OCI-M1 (cell line): ENCODE measurements at regions not wholly inside any gene's neighbourhood (a gene's known extent, or its start where the extent isn't known, plus 50 kb on each side); places are given as distances from the start of the nearest gene placed in this dataset.
A peak's percentile ranks its signal among the peaks of the same experiment; 100 is the strongest.
"Not testable (repeated sequence)": the region's sequence is repeated elsewhere in the genome, so short reads cannot be mapped to it uniquely, and the experiment has no call there.

Experiments
- DNase-seq: peaks from one replicate; lab custom pipeline; 2025; lab: John Stamatoyannopoulos, UW

DNA sequence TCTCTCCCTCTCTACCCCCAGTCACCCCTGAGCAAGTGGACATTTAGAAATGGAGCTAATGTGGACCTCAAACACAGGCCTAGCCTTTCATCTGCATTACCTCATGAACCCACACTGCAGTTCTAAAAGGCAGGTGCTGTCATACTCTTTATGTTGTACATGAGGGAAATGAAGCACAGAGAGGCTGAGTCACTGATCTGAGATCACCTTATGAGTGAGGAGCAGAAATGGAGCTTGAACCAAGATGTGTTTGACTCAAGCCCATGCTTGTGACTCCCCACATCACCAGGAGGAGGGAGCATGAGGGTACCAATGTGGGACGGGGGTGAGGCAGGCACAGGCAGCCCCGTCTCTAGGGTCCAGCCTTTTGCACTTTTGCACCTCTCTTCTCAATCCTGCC lies 702.8 kb downstream of the PTPRU start:
- DNase-seq, result no peak

DNA sequence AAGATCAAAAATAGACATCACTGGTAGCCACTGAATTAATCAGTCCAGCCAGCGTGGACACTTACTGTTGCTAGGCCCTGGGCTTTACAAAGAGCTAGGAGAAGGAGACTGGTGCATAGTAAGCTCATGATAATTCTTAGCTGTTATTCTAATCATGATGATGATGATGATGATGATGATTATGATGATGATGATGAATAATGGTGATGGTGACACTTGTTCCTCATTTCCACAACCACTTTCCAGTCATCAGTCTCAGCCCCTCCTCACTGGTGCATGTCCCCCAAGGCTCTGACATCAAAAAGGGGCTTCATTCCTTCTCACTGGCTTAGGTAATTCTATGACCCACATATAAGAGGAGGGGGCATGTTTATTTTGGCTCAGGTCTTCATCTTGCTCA lies 701.0 kb downstream of the PTPRU start:
- no peak for DNase-seq

DNA sequence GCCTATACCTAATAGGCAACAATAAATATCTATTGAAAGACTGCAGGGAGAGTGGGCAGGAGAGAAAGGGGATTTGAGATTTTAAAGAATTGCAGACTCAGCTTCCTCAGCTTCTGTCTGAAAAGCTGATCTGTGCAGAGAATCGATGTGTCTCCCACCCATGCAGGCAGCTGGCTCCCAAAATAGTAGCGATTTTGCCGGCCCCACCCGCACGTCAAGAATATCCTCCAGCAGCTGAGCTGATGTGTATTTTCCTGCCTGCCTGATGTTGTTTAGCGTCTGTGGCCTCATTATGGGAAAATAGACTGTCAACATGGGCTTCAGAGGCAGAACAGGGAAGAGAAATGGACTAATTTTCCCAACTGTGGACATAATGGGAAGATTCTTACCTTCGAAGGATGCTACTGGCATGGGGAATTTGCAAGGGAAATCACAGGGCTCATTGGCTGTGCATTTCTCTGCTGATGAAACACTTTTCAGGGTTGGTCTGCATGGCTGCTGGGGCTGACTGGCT lies 699.8 kb downstream of the PTPRU start:
- no peak for DNase-seq

DNA sequence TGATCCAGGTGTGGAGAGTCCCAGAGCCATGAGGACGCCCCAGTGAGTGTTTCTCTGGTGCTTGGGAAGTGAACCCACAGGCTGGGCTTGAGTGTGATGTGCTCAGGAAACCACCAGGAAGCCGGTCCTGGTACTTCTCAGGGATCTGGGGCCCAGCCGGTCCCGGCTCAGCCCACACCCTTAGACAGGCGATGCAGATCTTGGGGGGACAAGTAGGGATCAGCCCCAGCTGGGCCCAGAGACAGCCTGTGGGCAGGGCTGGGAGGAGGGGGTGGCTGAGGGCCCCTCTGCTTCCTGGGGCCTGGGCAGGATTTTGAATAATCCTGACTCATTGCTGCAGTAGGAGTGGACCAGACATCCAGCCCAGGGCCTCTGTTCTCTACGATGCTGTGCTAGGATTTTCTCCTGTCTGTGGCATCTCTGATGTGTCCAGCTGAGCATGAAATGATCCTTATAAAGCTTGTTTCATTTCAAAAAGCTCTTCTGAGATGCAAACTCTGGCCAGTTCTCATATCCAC lies 698.0 kb downstream of the PTPRU start:
- DNase-seq, result no peak

GRCh38 chr1:29933067-29933466 lies 696.7 kb downstream of the PTPRU start:
- no peak for DNase-seq

DNA sequence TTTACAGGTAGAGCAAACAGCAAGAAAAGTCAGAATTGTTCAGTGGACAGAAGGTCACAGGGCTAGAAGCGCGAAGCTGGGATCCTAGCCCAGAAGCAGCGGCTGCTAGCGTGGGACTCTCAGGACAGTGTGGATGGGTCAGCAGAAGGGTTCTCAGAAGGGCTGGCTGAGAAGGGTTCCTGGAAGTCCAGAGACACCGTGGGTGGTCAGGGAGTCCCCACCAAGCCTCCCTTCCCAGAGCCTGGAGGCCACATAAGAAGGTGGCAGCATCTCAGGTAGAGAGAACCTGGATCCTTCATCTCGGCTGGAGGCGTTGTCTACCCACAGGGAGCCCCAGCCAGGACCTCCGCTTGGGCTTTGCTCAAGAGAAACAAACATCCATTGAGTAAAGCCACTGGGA lies 696.3 kb downstream of the PTPRU start:
- no peak for DNase-seq

GRCh38 chr1:29931477-29932175 lies 695.3 kb downstream of the PTPRU start:
- DNase-seq, result no peak

GRCh38 chr1:29925058-29925457 lies 688.7 kb downstream of the PTPRU start:
- no peak for DNase-seq

DNA sequence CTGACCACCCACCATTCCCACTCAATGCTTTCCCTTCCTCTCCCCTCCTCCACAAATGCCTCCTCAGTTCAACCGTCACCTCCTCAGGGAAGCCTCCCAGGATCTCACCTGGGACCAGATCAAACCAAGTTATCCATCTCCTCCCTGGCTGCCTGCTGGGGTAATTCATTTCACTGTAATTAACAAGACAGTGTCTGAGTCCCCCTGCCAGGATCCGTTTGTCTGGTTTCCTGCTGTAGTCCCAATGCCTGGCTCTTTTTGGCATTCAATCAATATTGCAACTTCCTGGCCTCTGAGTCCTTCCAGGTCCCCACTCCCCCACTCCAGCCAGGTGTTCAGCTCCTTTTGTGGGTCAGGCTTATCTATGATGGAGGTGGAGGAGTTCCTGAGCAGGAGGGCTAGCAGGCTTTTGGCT lies 687.7 kb downstream of the PTPRU start:
- no peak for DNase-seq

- no peak for DNase-seq
Observed at GRCh38 chr1:29921741-29922140, 685.4 kb downstream of the PTPRU start.

DNA sequence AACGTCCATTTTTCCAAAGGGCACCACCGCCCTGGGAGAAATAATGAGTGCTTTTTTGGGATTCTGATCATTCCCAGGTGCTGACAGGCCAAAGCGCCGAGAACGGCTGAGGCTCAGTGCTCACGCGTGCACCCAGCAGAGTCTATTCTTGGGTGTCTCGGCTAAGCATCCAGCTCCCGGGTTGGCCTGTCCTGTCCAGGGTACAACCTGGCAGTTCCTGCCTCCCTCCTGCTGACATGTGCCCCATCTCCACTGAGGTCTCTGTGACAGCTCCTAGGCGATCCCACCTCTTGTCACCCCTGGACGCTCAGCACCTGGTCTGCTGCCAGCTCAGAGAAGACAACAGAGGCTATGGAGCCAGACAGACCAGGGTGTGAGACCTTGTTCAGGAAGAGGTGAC lies 684.5 kb downstream of the PTPRU start:
- DNase-seq, result no peak

DNA sequence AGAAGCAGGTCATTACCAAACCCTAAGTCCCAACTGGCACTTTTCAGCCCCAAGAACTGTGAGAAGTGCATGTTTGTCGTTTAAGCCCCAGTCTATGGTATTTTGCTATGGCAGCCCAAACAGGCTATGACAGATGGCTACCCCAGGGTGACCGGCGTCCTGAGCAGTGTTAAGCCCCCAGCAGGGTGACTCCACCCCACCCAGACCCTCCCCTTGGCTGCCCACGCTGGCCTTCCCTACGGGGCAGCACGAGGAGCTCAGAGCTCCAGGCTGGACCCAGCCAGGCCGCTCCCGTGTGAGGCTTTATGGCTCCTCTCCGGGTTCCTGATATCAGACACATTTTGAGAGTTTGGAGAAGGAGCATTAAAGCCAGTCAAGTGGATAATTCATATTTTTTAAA lies 684.0 kb downstream of the PTPRU start:
- DNase-seq, result no peak

GRCh38 chr1:29919041-29919440 lies 682.7 kb downstream of the PTPRU start:
- not testable (repeated sequence) for DNase-seq

GRCh38 chr1:29916656-29917369 lies 680.5 kb downstream of the PTPRU start:
- DNase-seq, result no peak

DNA sequence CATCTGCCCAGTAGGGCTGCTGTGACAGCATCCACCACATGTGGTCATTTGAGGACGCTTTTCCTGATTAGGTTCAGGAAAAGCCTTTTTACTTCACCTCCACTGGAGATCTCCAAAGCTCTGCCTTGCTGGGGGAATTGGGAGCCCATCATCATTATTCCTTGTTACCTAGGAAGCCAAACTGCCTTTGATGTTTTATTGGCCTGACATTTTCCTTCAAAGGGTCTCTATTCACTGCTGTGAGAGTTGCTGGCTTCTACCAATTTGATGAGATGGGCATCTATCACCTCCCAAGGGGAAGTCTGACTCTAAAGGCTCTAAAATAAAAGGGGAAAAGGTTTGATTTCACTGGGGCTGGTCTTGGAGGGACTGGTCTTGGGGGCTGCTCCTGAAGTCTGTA lies 678.6 kb downstream of the PTPRU start:
- no peak for DNase-seq

DNA sequence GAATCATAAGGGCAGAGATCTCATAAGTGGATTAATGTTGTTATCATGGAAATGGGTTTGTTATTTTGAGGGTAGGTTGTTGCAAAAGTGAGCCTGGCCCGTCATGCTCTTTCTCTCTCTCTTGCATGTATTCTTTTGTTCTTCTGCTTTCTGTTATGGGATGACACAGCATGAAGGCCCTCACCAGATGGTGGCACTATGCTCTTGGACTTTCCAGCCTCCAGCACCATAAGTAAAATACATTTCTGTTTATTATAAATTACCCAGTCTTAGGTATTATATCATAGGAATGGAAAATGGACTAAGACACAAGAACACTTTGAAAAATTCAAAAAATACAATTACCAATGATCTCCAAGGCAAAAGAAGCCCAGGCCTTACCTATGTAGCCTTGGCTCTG lies 676.1 kb downstream of the PTPRU start:
- peak; percentile 8 for DNase-seq

DNA sequence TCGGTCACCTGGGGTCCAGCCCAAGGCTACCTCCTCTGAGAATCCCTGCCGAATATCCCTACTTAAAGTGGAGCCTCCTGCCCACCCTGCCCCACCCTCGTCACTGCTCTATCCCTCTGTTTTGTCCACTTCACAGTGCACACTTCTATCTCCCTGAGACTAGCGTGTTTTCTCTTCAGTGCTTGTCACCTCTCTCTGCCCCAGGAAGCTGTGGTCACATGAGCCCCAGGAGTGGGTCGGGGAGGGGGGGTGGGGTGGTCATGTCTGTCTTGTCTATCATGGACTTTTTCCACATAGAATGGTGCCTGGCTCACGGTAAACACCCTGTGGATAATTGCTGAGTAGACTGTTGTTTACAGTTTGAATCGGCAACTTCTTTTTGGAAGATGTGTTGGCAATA lies 673.6 kb downstream of the PTPRU start:
- no peak for DNase-seq

DNA sequence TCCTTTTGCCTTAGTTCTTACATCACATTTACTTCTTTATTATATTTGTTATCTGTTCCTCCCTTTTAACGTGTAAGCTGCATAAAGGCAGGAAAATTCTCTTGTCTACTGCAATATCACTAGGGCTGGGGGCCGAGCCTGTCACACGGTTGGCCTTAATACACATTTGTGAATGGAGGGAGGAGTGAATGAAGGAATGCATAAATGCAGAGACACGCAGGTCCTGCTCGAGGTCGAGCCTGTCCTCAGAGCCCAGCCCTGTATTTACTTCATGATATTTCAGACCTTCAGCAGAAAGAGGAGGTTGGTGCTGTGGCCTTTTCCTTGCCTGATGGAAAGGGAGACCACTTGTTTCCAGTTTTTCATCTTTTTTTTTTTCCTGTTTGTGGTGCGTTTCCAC lies 671.3 kb downstream of the PTPRU start:
- no peak for DNase-seq

DNA sequence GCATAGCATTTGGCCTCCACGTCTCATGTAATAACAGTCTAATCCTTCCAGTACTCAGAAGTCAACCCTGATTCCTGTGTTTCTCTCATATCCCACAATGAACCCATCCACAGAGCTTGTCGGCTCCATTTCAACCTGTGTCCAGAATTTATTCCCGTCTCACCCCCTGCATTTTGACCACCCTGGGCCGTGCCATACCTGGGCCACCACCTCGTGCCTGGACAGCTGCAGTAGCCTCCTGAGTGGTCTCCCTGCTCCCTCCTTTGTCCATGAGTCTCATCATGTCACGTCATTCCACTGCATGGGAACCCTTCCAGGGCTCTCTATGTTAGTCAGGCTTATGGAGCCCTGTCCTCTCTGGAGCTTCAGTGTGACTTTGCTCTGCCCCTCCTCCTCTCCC lies 670.6 kb downstream of the PTPRU start:
- DNase-seq, result no peak

DNA sequence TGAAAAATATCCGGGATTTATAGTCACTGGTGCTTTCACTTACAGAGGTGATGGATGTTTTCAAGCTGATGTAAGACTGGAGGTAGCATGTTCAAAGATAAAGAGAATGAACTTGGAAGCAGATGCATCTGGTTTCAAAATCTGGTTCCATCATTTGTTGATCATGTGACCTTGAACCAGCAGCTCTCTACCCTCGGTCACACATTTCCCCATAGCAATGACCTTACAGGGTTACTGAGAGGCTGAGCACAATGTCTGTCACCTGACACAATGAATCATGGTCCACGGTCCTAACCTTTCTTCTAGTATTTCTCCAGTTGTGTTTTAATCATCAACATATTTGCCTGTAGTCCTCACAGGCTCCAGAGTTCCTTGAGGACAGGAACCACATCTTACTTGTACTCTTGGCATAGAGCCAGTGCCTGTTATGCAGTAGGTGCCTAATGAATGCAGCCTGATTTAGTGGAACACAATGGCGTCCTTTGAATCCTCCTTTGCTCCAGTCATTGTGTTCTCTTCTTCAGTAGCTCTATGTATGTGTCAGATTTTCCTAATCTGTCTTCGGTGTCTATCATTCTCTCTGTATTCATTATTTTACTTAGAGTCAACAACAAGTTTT lies 667.3 kb downstream of the PTPRU start:
- DNase-seq, result no peak

- no peak for DNase-seq
Observed at GRCh38 chr1:29901624-29902325, 665.5 kb downstream of the PTPRU start.

- no peak for DNase-seq
Observed at GRCh38 chr1:29900712-29901111, 664.4 kb downstream of the PTPRU start.
